Nephron progenitor cell (in vitro differentiated cells): ENCODE measurements at regions not wholly inside any gene's neighbourhood (a gene's known extent, or its start where the extent isn't known, plus 50 kb on each side); places are given as distances from the start of the nearest gene placed in this dataset.
"Not testable (repeated sequence)": the region's sequence is repeated elsewhere in the genome, so short reads cannot be mapped to it uniquely, and the experiment has no call there.

Experiments used
- DNase-seq: peaks from one replicate; pipeline ENCODE4 v3.0.0; 2021
- H3K27ac Mint-ChIP-seq: 2 replicates; pipeline ENCODE4 v1.8.0; 2021; ENCODE audit warnings: mild to moderate bottlenecking, moderate library complexity, mixed read lengths
- H3K27me3 Mint-ChIP-seq: 2 replicates; pipeline ENCODE4 v1.8.0; 2021; ENCODE audit warnings: mild to moderate bottlenecking, low read depth, mixed read lengths; ENCODE audit not compliant: poor library complexity
- H3K36me3 Mint-ChIP-seq: 2 replicates; pipeline ENCODE4 v1.8.0; 2021; ENCODE audit warnings: low read depth, mixed read lengths
- H3K4me1 Mint-ChIP-seq: 2 replicates; pipeline ENCODE4 v1.8.0; 2021; ENCODE audit warnings: mixed read lengths
- H3K4me3 Mint-ChIP-seq: 2 replicates; pipeline ENCODE4 v1.8.0; 2021; ENCODE audit warnings: mild to moderate bottlenecking, moderate library complexity, mixed read lengths
- H3K9me3 Mint-ChIP-seq: 2 replicates; pipeline ENCODE4 v1.8.0; 2021; ENCODE audit warnings: mild to moderate bottlenecking, moderate library complexity, mixed read lengths
- CTCF ChIP-seq: fragments of 200-600 bp; sonication (generic); IDR thresholded peaks from 2 replicates; pipeline ENCODE4 v1.5.0; 2021; ENCODE audit warnings: antibody characterized with exemption

- H3K27me3 Mint-ChIP-seq = no peaks in the 10 kb centered on the region
- no peak for DNase-seq
- H3K36me3 Mint-ChIP-seq = no peaks in the 10 kb centered on the region
Observed at GRCh38 chr2:89851583-89851905, 1160.1 kb downstream of the RPIA start.

GRCh38 chr2:89853427-89853826, 1162.0 kb downstream of the RPIA start:
- H3K4me3 Mint-ChIP-seq, H3K36me3 Mint-ChIP-seq: not testable (repeated sequence)

More at GRCh38 chr2:89851583-89851905, 1160.1 kb downstream of the RPIA start:
- no peak for TF ChIP-seq CTCF
- no peak overlapping the region for H3K27ac Mint-ChIP-seq
- H3K4me3 Mint-ChIP-seq = no peak overlapping the region
- no peaks in the 10 kb centered on the region for H3K4me1 Mint-ChIP-seq
- peaks cover 50% of the 10 kb centered on the region for H3K9me3 Mint-ChIP-seq

GRCh38 chr2:89855752-89856151, 1164.3 kb downstream of the RPIA start:
- DNase-seq, H3K27ac Mint-ChIP-seq, H3K4me1 Mint-ChIP-seq, H3K4me3 Mint-ChIP-seq, H3K27me3 Mint-ChIP-seq, H3K36me3 Mint-ChIP-seq: not testable (repeated sequence)
- peaks cover 11% of the 10 kb centered on the region for H3K9me3 Mint-ChIP-seq

More at GRCh38 chr2:89853427-89853826, 1162.0 kb downstream of the RPIA start:
- not testable (repeated sequence) for H3K27ac Mint-ChIP-seq, DNase-seq, H3K27me3 Mint-ChIP-seq, H3K4me1 Mint-ChIP-seq
- peaks cover 34% of the 10 kb centered on the region for H3K9me3 Mint-ChIP-seq

- H3K27me3 Mint-ChIP-seq, H3K27ac Mint-ChIP-seq, H3K9me3 Mint-ChIP-seq, DNase-seq, H3K4me1 Mint-ChIP-seq, H3K4me3 Mint-ChIP-seq, H3K36me3 Mint-ChIP-seq: not testable (repeated sequence)
Observed at GRCh38 chr2:89856305-89856704, 1164.8 kb downstream of the RPIA start.

GRCh38 chr2:89862164-89862563, 1170.7 kb downstream of the RPIA start:
- not testable (repeated sequence) for H3K27ac Mint-ChIP-seq, H3K9me3 Mint-ChIP-seq, DNase-seq, H3K4me3 Mint-ChIP-seq, H3K4me1 Mint-ChIP-seq, H3K36me3 Mint-ChIP-seq, H3K27me3 Mint-ChIP-seq

- H3K27me3 Mint-ChIP-seq, H3K9me3 Mint-ChIP-seq, H3K27ac Mint-ChIP-seq, H3K4me1 Mint-ChIP-seq, DNase-seq, H3K4me3 Mint-ChIP-seq, H3K36me3 Mint-ChIP-seq: not testable (repeated sequence)
Observed at GRCh38 chr2:89863209-89863608, 1171.7 kb downstream of the RPIA start.

GRCh38 chr2:89874810-89875595, 1183.5 kb downstream of the RPIA start:
- peaks cover 15% of the 10 kb centered on the region for H3K9me3 Mint-ChIP-seq
- not testable (repeated sequence) for H3K27ac Mint-ChIP-seq, DNase-seq, H3K4me3 Mint-ChIP-seq, H3K4me1 Mint-ChIP-seq, H3K36me3 Mint-ChIP-seq, H3K27me3 Mint-ChIP-seq

- H3K27me3 Mint-ChIP-seq, H3K4me1 Mint-ChIP-seq, H3K4me3 Mint-ChIP-seq, DNase-seq, H3K27ac Mint-ChIP-seq, H3K36me3 Mint-ChIP-seq, H3K9me3 Mint-ChIP-seq: not testable (repeated sequence)
Observed at GRCh38 chr2:89876445-89876844, 1185.0 kb downstream of the RPIA start.

- not testable (repeated sequence) for H3K9me3 Mint-ChIP-seq, H3K27me3 Mint-ChIP-seq, H3K36me3 Mint-ChIP-seq, H3K4me3 Mint-ChIP-seq, H3K4me1 Mint-ChIP-seq, H3K27ac Mint-ChIP-seq, DNase-seq
Observed at GRCh38 chr2:89876878-89877277, 1185.4 kb downstream of the RPIA start.

GRCh38 chr2:89882880-89883279, 1191.4 kb downstream of the RPIA start:
- H3K4me1 Mint-ChIP-seq, H3K36me3 Mint-ChIP-seq, H3K27me3 Mint-ChIP-seq, H3K4me3 Mint-ChIP-seq, H3K9me3 Mint-ChIP-seq, H3K27ac Mint-ChIP-seq, DNase-seq: not testable (repeated sequence)

GRCh38 chr2:89883624-89884023, 1192.2 kb downstream of the RPIA start:
- H3K4me1 Mint-ChIP-seq, DNase-seq, H3K4me3 Mint-ChIP-seq, H3K27me3 Mint-ChIP-seq, H3K27ac Mint-ChIP-seq, H3K9me3 Mint-ChIP-seq, H3K36me3 Mint-ChIP-seq: not testable (repeated sequence)

- not testable (repeated sequence) for H3K27me3 Mint-ChIP-seq, H3K9me3 Mint-ChIP-seq, DNase-seq, H3K4me3 Mint-ChIP-seq, H3K36me3 Mint-ChIP-seq, H3K27ac Mint-ChIP-seq, H3K4me1 Mint-ChIP-seq
Observed at GRCh38 chr2:89885071-89885470, 1193.6 kb downstream of the RPIA start.

- not testable (repeated sequence) for H3K36me3 Mint-ChIP-seq, H3K9me3 Mint-ChIP-seq, DNase-seq, H3K4me1 Mint-ChIP-seq, H3K27me3 Mint-ChIP-seq, H3K4me3 Mint-ChIP-seq, H3K27ac Mint-ChIP-seq
Observed at GRCh38 chr2:89888693-89889092, 1197.2 kb downstream of the RPIA start.

GRCh38 chr2:89890185-89890773, 1198.8 kb downstream of the RPIA start:
- not testable (repeated sequence) for H3K36me3 Mint-ChIP-seq, DNase-seq, H3K4me3 Mint-ChIP-seq, H3K27me3 Mint-ChIP-seq, H3K9me3 Mint-ChIP-seq, H3K4me1 Mint-ChIP-seq, H3K27ac Mint-ChIP-seq
